ENCODE measurements at regions not wholly inside any gene's neighbourhood (a gene's known extent, or its start where the extent isn't known, plus 50 kb on each side); places are given as distances from the start of the nearest gene placed in this dataset.

DNA sequence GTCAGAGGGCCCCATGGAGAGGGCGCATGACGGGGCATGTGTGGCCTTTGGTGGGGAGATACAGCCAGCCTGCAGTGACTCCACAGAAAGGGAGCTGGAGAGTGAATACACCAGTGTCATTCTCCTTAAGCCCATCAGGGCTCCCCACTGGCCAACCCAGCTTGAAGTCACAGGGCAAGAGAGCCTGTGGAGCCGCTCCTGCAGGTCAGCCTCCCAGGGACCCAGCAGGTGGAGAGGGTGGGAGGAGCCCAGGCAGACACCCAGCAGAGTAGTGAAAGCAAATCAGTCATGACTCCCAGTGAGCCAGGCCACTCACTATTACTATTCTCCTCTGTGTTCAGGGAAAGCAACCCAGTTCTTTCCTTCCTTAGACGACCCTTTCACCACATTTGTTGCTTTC lies 110.0 kb upstream of the CPM start:
- Histone ChIP-seq H3K27me3 (replicated peaks in 1 of 2; ENCODE audit: control insufficient read depth in 2 of 2, insufficient read depth in 2 of 2, low read length in 1 of 2) (no peaks in the 10 kb centered on the region), H3K4me2 (ENCODE audit: control insufficient read depth, insufficient read depth) (no peak overlapping the region), H2AFZ (ENCODE audit: control insufficient read depth, low read depth, low read length) (no peak overlapping the region), H3K9me3 (replicated peaks; ENCODE audit: control insufficient read depth, insufficient read depth, low read length) (no peaks in the 10 kb centered on the region), H3K4me3 (no peak overlapping the region), H4K20me1 (ENCODE audit: control insufficient read depth, insufficient read depth) (no peaks in the 10 kb centered on the region), H3K4me1 (ENCODE audit: control insufficient read depth, insufficient read depth, low read length) (no peaks in the 10 kb centered on the region), H3K79me2 (ENCODE audit: control insufficient read depth, insufficient read depth, low read length) (no peaks in the 10 kb centered on the region), H3K36me3 (ENCODE audit: control insufficient read depth in 2 of 2, insufficient read depth in 2 of 2, low read length in 1 of 2) (no peaks in the 10 kb centered on the region), H3K27ac (ENCODE audit: control insufficient read depth, insufficient read depth) (no peak overlapping the region), H3K9ac (ENCODE audit: control insufficient read depth, insufficient read depth, low read length) (no peak overlapping the region)
- no peak for FAIRE-seq
- WGBS (ENCODE audit: insufficient coverage, insufficient replicate concordance, low lambda C conversion rate, missing lambda C conversion rate), result 55% methylated on average over 4 of the region's 4 CpGs
- ChIA-PET POLR2A (no interaction called here), CTCF (no interaction called here), SMC1A (ENCODE audit: uncharacterized antibody, unreplicated experiment) (interaction anchor here (1.3 kb wide), 1 partner anchor 10 kb away, joined by 4 read pairs; no protein-coding TSS in a partner anchor), RAD21 (ENCODE audit: unreplicated experiment) (no interaction called here)
- no peak for DNase-seq (ENCODE audit: low read depth, low spot score)
- intact Hi-C loops (cut with micrococcal nuclease; ENCODE audit: unreplicated experiment) (no loop called here), in situ Hi-C loops (cut with MboI) (no loop called here)
- BruUV-seq (replicated peaks), result no TSS peak
- ATAC-seq, result peak; percentile 45
- no peak for TF ChIP-seq ASH2L (IDR thresholded peaks at IDR 0.05; ENCODE audit: borderline replicate concordance, low read depth)
- no peak for TF ChIP-seq MEF2A (IDR thresholded peaks at IDR 0.05; ENCODE audit: insufficient read depth, low read depth, low read length)
- TF ChIP-seq, protein P1, sequence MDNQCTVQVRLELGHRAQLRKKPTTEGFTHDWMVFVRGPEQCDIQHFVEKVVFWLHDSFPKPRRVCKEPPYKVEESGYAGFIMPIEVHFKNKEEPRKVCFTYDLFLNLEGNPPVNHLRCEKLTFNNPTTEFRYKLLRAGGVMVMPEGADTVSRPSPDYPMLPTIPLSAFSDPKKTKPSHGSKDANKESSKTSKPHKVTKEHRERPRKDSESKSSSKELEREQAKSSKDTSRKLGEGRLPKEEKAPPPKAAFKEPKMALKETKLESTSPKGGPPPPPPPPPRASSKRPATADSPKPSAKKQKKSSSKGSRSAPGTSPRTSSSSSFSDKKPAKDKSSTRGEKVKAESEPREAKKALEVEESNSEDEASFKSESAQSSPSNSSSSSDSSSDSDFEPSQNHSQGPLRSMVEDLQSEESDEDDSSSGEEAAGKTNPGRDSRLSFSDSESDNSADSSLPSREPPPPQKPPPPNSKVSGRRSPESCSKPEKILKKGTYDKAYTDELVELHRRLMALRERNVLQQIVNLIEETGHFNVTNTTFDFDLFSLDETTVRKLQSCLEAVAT (IDR thresholded peaks at IDR 0.05), result no peak
- no peak for TF ChIP-seq MXI1 (IDR thresholded peaks at IDR 0.05; ENCODE audit: low read depth, low read length)
- TF ChIP-seq MEF2B (IDR thresholded peaks at IDR 0.05; ENCODE audit: partially characterized antibody, poor library complexity, severe bottlenecking), result no peak

- H3K4me1 ChIP-seq (ENCODE audit: control insufficient read depth, insufficient read depth, low read length), result no peaks in the 10 kb centered on the region
- H3K9ac ChIP-seq (ENCODE audit: control insufficient read depth, insufficient read depth, low read length), result no peak overlapping the region
- intact Hi-C loops (cut with micrococcal nuclease; ENCODE audit: unreplicated experiment), result no loop called here
- no peak overlapping the region for H3K27ac ChIP-seq (ENCODE audit: control insufficient read depth, insufficient read depth)
- no peak for DNase-seq (ENCODE audit: low read depth, low spot score)
- TF ChIP-seq NBN (IDR thresholded peaks at IDR 0.05), result no peak
- no peak for TF ChIP-seq PAX5 (IDR thresholded peaks at IDR 0.05; ENCODE audit: borderline replicate concordance, low read depth, low read length)
- no peak for TF ChIP-seq ASH2L (IDR thresholded peaks at IDR 0.05; ENCODE audit: borderline replicate concordance, low read depth)
- TF ChIP-seq RELA (IDR thresholded peaks at IDR 0.05; ENCODE audit: borderline replicate concordance, partially characterized antibody), result no peak
- TF ChIP-seq E2F4 (IDR thresholded peaks at IDR 0.05; ENCODE audit: low read depth, low read length), result no peak
- TF ChIP-seq PAX8 (IDR thresholded peaks at IDR 0.05), result no peak
- no peak for TF ChIP-seq POLR2A (IDR thresholded peaks at IDR 0.05; ENCODE audit: low read depth, low read length)
- TF ChIP-seq NFXL1 (IDR thresholded peaks at IDR 0.05; ENCODE audit: borderline replicate concordance), result no peak
- BruUV-seq (replicated peaks), result no TSS peak
- ChIA-PET CTCF (interaction anchor here (1.4 to 1.5 kb wide), 2 partner anchors 20 to 25 kb away, joined by 4 read pairs; no protein-coding TSS in a partner anchor), SMC1A (ENCODE audit: uncharacterized antibody, unreplicated experiment) (no interaction called here), POLR2A (no interaction called here), RAD21 (ENCODE audit: unreplicated experiment) (no interaction called here)
- no peaks in the 10 kb centered on the region for H3K79me2 ChIP-seq (ENCODE audit: control insufficient read depth, insufficient read depth, low read length)
- 6% methylated on average over 2 of the region's 2 CpGs for WGBS (ENCODE audit: insufficient coverage, insufficient replicate concordance, low lambda C conversion rate, missing lambda C conversion rate)
- no peaks in the 10 kb centered on the region for H3K36me3 ChIP-seq (ENCODE audit: control insufficient read depth in 2 of 2, insufficient read depth in 2 of 2, low read length in 1 of 2)
- H3K4me2 ChIP-seq (ENCODE audit: control insufficient read depth, insufficient read depth), result no peak overlapping the region
- no peak overlapping the region for H2AFZ ChIP-seq (ENCODE audit: control insufficient read depth, low read depth, low read length)
- no peak for FAIRE-seq
- no peaks in the 10 kb centered on the region for H4K20me1 ChIP-seq (ENCODE audit: control insufficient read depth, insufficient read depth)
- H3K4me3 ChIP-seq, result no peak overlapping the region
- in situ Hi-C loops (cut with MboI), result no loop called here
- no peaks in the 10 kb centered on the region; the same call in 2 of the 3 replicates for H3K9me3 ChIP-seq (replicated peaks; ENCODE audit: control insufficient read depth, insufficient read depth, low read length)
- H3K27me3 ChIP-seq (replicated peaks in 1 of 2; ENCODE audit: control insufficient read depth in 2 of 2, insufficient read depth in 2 of 2, low read length in 1 of 2), result no peaks in the 10 kb centered on the region
- no peak for ATAC-seq
Measured at GRCh38 chr12:69044887-69045286, 111.9 kb upstream of the CPM start.
